ENCODE measurements at regions not wholly inside any gene's neighbourhood (a gene's known extent, or its start where the extent isn't known, plus 50 kb on each side); places are given as distances from the start of the nearest gene placed in this dataset.

DNA sequence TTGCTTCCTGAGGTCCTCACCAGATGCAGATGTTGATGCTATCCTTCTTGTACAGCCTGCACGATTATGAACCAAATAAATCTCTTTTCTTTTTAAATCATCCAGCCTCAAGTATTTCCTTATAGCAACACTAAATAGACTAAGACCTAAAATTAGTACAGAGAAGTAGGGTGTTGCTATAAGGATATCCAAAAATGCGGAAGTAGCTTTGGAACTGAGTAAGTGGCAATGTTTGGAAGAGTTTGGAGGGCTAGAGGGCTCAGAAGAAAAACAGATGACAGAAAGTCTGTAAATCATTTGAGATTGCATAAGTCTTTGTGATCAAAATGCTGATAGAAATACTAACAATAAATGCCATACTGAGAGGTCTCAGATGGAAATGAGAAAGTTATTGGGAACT is 894.9 kb downstream of the DIPK2A start:
- TF ChIP-seq TAF1 (IDR thresholded peaks at IDR 0.05; ENCODE audit: low read depth) (no peak), YY1 (IDR thresholded peaks at IDR 0.05; ENCODE audit: low read depth) (no peak)
